Panc1 (cell line): ENCODE measurements at regions not wholly inside any gene's neighbourhood (a gene's known extent, or its start where the extent isn't known, plus 50 kb on each side); places are given as distances from the start of the nearest gene placed in this dataset.
A peak's percentile ranks its signal among the peaks of the same experiment; 100 is the strongest.

Experiments
- ATAC-seq: fragments of 200-7000 bp; cut with Tn5 transposase; 2 replicates; pipeline ENCODE4 v1.9.1; 2020; ENCODE audit warnings: mild to moderate bottlenecking, moderate library complexity
- BruUV-seq: library from RNA; stranded (reverse); fragments of 400-500 nt; replicated peaks from 2 replicates; lab custom pipeline; 2021; lab: Mats Ljungman, UMichigan
- CTCF ChIA-PET: fragments of 300-600 bp; sonication (Branson Sonifier 250); formaldehyde crosslinking; loops from one replicate; lab custom pipeline; 2022; ENCODE audit warnings: antibody characterized with exemption; lab: Charles Lee
- POLR2A ChIA-PET: fragments of 300-600 bp; sonication (Branson Sonifier 250); formaldehyde crosslinking; loops from one replicate; lab custom pipeline; 2022; ENCODE audit warnings: antibody characterized with exemption; lab: Charles Lee
- DNase-seq: peaks from one replicate; pipeline ENCODE4 v3.0.0-alpha.2; 2010; ENCODE audit warnings: low read depth, low spot score
- H3K27ac ChIP-seq: 2 replicates; pipeline ENCODE4 v1.5.1; 2011; ENCODE audit warnings: mild to moderate bottlenecking, low read length, inconsistent platforms
- H3K27me3 ChIP-seq: fragments of 200-500 bp; sonication (Bioruptor generic); 2 replicates; pipeline ENCODE4 v1.6.0; 2014; ENCODE audit warnings: low read length, inconsistent platforms; ENCODE audit not compliant: control insufficient read depth, insufficient read depth
- H3K36me3 ChIP-seq: fragments of 200-500 bp; sonication (Bioruptor generic); 2 replicates; pipeline ENCODE4 v1.5.1; 2014; ENCODE audit warnings: inconsistent platforms, mild to moderate bottlenecking, low read length, moderate library complexity; ENCODE audit not compliant: control insufficient read depth, insufficient read depth
- H3K4me1 ChIP-seq: 2 replicates; pipeline ENCODE4 v1.5.1; 2011; ENCODE audit warnings: inconsistent platforms, mild to moderate bottlenecking, low read length, moderate library complexity; ENCODE audit not compliant: control insufficient read depth, insufficient read depth
- H3K4me3 ChIP-seq, 2 experiments: 2 replicates each; pipeline ENCODE4 v1.5.1; 2011 to 2012; ENCODE audit warnings: low read depth in 2 of 2, low read length in 2 of 2, mild to moderate bottlenecking in 2 of 2, inconsistent platforms in 1 of 2, moderate library complexity in 1 of 2
- H3K9me3 ChIP-seq: fragments of 200-500 bp; sonication (Bioruptor generic); 2 replicates; pipeline ENCODE4 v1.5.1; 2014; ENCODE audit warnings: low read depth, mild to moderate bottlenecking, inconsistent platforms, low read length, moderate library complexity; ENCODE audit not compliant: control insufficient read depth, insufficient read depth
- POLR2AphosphoS5 ChIP-seq: IDR thresholded peaks from 2 replicates; pipeline ENCODE4 v1.6.1; 2012; ENCODE audit warnings: mild to moderate bottlenecking, low read depth, low read length, moderate library complexity
- SIN3A ChIP-seq: IDR thresholded peaks from 2 replicates; pipeline ENCODE4 v1.6.1; 2012; ENCODE audit warnings: low read depth, mild to moderate bottlenecking, low read length, moderate library complexity, borderline replicate concordance; ENCODE audit not compliant: insufficient read depth
- TCF7L2 ChIP-seq: IDR thresholded peaks from 2 replicates; pipeline ENCODE4 v1.6.1; 2011; ENCODE audit warnings: mild to moderate bottlenecking, low read depth, low read length, inconsistent platforms
- in situ Hi-C: cut with HindIII; loops from 2 replicates; pipeline ENCODE4 v1.10.0; 2016; ENCODE audit warnings: low sequenced_read_pairs, low pct_unique_long_range_greater_than_20kb
- intact Hi-C: fragments of 100-400 bp; cut with micrococcal nuclease; formaldehyde crosslinking; loops from one replicate; pipeline ENCODE4 v1.10.0; 2022; ENCODE audit not compliant: unreplicated experiment
- TF ChIP-seq, protein P1 (sequence below), 2 experiments: IDR thresholded peaks; 2 replicates each; pipeline ENCODE4 v1.6.1; 2011 to 2012; ENCODE audit warnings: low read depth in 2 of 2, control low read depth in 1 of 2, low read length in 1 of 2, mild to moderate bottlenecking in 1 of 2, moderate library complexity in 1 of 2; ENCODE audit not compliant: insufficient read depth in 1 of 2
- TF ChIP-seq, protein P2 (sequence below): fragments of 450-650 bp; IDR thresholded peaks from 2 replicates; pipeline ENCODE4 v1.5.1; 2017; ENCODE audit warnings: mild to moderate bottlenecking

DNA sequence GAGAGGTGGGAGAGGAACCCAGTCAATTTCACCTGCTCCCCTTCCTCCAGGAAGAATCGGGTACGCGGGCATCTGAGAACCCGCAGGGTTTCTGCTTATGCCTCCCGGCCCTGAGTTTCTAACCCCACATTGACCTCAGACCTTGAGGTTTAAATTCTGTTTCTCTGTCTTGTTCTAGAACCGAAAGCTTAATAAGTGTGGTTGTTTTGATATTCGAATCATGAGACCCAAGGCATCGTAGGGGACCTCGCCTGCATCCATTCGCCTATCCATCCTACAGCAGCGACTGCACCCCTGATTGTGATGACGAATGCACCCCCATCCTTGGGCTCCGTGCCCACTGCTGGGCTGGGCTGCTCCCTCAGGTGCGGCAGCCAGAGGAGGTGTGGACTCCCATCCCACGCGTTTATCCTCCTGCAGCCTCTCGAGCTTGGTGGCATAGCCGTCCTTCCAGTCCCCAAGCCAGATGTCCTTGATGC is 80.8 kb upstream of the IER5L start:
- intact Hi-C loops, result no loop called here
- BruUV-seq, result no TSS peak
- in situ Hi-C loops, result no loop called here
- Histone ChIP-seq H3K9me3 (no peaks in the 10 kb centered on the region), H3K4me3 (peak overlapping the region; percentile 29 to 63), H3K27me3 (no peaks in the 10 kb centered on the region), H3K4me1 (peaks cover 6% of the 10 kb centered on the region), H3K36me3 (no peaks in the 10 kb centered on the region), H3K27ac (no peak overlapping the region)
- no peak for DNase-seq
- no peak for ATAC-seq
- TF ChIP-seq TCF7L2, result no peak
- no peak for TF ChIP-seq SIN3A
- TF ChIP-seq, protein P1, sequence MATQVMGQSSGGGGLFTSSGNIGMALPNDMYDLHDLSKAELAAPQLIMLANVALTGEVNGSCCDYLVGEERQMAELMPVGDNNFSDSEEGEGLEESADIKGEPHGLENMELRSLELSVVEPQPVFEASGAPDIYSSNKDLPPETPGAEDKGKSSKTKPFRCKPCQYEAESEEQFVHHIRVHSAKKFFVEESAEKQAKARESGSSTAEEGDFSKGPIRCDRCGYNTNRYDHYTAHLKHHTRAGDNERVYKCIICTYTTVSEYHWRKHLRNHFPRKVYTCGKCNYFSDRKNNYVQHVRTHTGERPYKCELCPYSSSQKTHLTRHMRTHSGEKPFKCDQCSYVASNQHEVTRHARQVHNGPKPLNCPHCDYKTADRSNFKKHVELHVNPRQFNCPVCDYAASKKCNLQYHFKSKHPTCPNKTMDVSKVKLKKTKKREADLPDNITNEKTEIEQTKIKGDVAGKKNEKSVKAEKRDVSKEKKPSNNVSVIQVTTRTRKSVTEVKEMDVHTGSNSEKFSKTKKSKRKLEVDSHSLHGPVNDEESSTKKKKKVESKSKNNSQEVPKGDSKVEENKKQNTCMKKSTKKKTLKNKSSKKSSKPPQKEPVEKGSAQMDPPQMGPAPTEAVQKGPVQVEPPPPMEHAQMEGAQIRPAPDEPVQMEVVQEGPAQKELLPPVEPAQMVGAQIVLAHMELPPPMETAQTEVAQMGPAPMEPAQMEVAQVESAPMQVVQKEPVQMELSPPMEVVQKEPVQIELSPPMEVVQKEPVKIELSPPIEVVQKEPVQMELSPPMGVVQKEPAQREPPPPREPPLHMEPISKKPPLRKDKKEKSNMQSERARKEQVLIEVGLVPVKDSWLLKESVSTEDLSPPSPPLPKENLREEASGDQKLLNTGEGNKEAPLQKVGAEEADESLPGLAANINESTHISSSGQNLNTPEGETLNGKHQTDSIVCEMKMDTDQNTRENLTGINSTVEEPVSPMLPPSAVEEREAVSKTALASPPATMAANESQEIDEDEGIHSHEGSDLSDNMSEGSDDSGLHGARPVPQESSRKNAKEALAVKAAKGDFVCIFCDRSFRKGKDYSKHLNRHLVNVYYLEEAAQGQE (IDR thresholded peaks at IDR 0.05; ENCODE audit: insufficient read depth in 1 of 2, low read depth in 2 of 2, low read length in 1 of 2), result no peak
- TF ChIP-seq, protein P2, sequence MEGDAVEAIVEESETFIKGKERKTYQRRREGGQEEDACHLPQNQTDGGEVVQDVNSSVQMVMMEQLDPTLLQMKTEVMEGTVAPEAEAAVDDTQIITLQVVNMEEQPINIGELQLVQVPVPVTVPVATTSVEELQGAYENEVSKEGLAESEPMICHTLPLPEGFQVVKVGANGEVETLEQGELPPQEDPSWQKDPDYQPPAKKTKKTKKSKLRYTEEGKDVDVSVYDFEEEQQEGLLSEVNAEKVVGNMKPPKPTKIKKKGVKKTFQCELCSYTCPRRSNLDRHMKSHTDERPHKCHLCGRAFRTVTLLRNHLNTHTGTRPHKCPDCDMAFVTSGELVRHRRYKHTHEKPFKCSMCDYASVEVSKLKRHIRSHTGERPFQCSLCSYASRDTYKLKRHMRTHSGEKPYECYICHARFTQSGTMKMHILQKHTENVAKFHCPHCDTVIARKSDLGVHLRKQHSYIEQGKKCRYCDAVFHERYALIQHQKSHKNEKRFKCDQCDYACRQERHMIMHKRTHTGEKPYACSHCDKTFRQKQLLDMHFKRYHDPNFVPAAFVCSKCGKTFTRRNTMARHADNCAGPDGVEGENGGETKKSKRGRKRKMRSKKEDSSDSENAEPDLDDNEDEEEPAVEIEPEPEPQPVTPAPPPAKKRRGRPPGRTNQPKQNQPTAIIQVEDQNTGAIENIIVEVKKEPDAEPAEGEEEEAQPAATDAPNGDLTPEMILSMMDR, result no peak
- no peak for TF ChIP-seq POLR2AphosphoS5
- CTCF ChIA-PET, result interaction anchor here (0.6 kb wide), 1 partner anchor 85 kb away, joined by 3 read pairs; no protein-coding TSS in a partner anchor
- POLR2A ChIA-PET, result no interaction called here

DNA sequence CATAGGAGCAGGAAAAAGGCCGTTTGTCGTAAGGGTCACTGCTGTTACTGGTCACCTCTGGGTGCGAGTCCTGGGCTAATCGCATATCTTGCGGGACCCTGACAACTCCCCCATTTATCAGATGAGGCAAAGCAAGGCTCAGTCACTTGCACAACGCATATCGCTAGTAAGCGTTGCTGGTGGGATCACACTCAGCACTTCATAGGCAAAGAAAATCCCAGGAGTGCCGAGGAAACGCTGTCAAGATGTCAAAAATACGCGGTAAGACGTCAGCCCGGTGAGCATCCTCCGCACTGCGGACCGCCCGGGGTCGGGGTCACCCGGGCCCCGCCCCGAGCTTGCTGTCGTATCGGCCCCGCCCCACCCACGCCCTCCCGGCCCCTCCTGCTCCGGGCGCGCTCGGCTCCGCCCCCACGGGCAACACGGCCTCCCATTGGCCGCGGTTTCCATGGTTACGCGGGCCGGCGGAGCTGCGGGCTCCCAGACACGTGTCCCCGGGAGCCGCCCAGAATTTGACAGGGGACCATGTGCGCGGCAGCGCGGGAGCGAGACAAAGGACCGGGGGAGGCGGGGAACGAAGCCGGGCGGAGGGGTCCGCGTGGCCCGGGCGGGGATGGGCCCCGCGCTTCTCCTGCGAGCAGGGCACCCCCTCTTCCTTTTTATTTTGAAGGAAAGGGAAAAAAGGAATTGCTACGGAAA is 80.2 kb upstream of the IER5L start:
- Histone ChIP-seq H3K4me1 (peaks cover 6% of the 10 kb centered on the region), H3K36me3 (no peaks in the 10 kb centered on the region), H3K27me3 (no peaks in the 10 kb centered on the region), H3K9me3 (no peaks in the 10 kb centered on the region), H3K4me3 (peak overlapping the region; percentile 29 to 63), H3K27ac (peak overlapping the region; percentile 51; the same call in 1 of the 2 replicates)
- in situ Hi-C loops (no loop called here), intact Hi-C loops (no loop called here)
- ATAC-seq (peak; percentile 96), DNase-seq (peak; percentile 17)
- no peak for TF ChIP-seq POLR2AphosphoS5
- TF ChIP-seq, protein P2, result no peak
- TF ChIP-seq, protein P1 (IDR thresholded peaks at IDR 0.05; ENCODE audit: insufficient read depth in 1 of 2, low read depth in 2 of 2, low read length in 1 of 2), result no peak
- peak; percentile 90 for TF ChIP-seq SIN3A
- no TSS peak for BruUV-seq
- POLR2A ChIA-PET, result no interaction called here
- CTCF ChIA-PET, result interaction anchor here (0.6 kb wide), 1 partner anchor 85 kb away, joined by 3 read pairs; no protein-coding TSS in a partner anchor
